LNCaP clone FGC (cell line): ENCODE measurements at regions not wholly inside any gene's neighbourhood (a gene's known extent, or its start where the extent isn't known, plus 50 kb on each side); places are given as distances from the start of the nearest gene placed in this dataset.

Experiments used
- DNase-seq: peaks from one replicate; pipeline ENCODE4 v3.0.0-alpha.2; 2011; ENCODE audit warnings: low read depth
- H3K4me3 ChIP-seq: 2 replicates; pipeline ENCODE4 v1.5.1; 2011; ENCODE audit warnings: mild to moderate bottlenecking, low read depth, low read length, control low read depth
- CTCF ChIP-seq: IDR thresholded peaks from 2 replicates; pipeline ENCODE4 v1.5.1; 2012; ENCODE audit warnings: mild to moderate bottlenecking; ENCODE audit not compliant: control insufficient read depth, insufficient read depth; ENCODE audit errors: extremely low read depth

DNA sequence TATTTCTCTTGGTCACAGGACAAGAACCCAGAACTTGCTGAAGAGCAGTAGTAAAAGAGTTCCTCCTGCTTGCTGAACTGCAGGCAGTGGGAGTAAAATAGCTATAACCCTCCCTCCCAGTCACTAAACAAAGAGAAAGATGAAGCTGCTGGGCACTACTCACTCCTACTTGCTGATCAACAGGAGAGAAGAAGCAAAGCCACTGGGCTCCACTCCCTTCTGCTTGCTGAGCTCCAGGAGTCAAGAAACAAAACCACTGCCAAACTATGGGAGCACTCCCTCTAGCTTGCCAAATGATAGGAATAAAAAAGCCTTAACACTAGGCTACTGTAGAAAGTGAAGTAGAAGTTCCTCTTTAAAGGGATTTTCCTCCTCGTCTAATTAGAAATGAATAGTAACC lies 155.3 kb downstream of the RASSF9 start:
- DNase-seq: no peak
- no peak for TF ChIP-seq CTCF
- H3K4me3 ChIP-seq: no peak overlapping the region

- TF ChIP-seq CTCF: no peak
- H3K4me3 ChIP-seq: no peak overlapping the region
- DNase-seq: no peak
These were observed 154.9 kb downstream of the RASSF9 start for GRCh38 chr12:85681333-85681732.

DNA sequence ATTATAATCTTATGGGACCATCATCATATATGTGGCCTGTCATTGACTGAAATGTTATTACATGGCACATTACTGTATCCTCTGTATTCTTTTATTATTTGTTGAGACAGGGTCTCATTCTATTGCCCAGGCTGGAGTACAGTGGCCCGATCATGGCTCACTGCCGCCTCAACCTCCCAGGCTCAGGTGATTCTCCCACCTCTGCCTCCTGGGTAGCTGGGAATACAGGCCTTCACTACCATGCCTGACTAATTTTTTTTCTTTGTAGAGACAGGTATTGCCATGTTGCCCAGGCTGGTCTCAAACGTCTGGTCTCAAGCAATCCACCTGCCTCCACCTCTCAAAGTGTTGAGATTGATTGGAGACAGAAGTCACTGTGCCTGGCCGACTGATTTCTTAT lies 153.2 kb downstream of the RASSF9 start:
- no peak for DNase-seq

GRCh38 chr12:85688837-85689236 lies 147.4 kb downstream of the RASSF9 start:
- no peak for TF ChIP-seq CTCF
- no peak for DNase-seq
- no peak overlapping the region for H3K4me3 ChIP-seq

More for the DNA sequence above, 153.2 kb downstream of the RASSF9 start:
- TF ChIP-seq CTCF: no peak
- no peak overlapping the region for H3K4me3 ChIP-seq

DNA sequence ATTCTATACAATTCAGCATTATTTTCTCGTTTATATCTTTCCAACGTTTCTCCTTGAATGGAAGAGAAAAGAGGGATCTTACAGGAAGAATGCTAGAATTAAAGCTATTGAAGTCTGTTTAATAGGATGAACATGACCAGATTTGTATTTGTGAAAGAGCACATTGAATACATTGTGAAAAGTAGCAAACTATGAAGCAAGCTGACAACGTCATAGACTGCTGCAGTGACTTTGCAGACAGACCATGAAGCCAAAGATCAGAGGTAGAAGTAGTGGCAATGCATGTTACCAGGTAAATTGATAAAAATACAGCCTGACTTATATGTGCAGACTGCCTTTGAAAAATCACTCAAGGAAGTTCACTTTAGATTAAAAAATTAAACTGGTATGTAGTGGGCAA lies 146.1 kb downstream of the RASSF9 start:
- H3K4me3 ChIP-seq: no peak overlapping the region
- no peak for DNase-seq
- no peak for TF ChIP-seq CTCF

DNA sequence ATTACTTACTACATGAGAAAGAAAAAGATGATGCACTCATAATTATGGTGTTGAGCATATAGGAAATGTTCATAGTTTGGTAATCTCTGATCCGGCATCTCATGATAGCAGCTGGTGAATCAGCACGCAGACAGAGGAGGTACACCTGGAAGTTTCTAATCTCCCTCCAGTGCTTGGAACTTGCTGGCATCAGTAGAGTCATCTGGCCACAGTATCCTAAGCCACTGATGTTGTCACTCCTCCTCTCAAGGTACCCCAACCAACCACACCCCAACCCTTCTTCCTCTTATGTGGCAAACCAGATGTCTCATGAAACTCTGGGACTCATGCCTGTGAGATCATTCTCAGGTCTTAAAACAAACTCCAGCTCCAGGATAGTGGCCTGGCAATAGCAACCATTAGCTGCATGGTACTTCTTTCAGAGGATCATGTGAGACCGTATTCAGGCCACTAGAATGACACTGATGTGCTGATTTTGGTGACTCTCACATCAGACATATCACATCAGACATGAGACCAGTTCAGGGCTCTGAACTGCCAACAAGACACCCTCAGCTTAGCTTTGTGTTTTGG lies 143.0 kb downstream of the RASSF9 start:
- no peak for DNase-seq
- TF ChIP-seq CTCF: no peak
- H3K4me3 ChIP-seq: no peak overlapping the region

GRCh38 chr12:85695097-85695715 lies 141.0 kb downstream of the RASSF9 start:
- no peak overlapping the region for H3K4me3 ChIP-seq
- no peak for DNase-seq
- no peak for TF ChIP-seq CTCF
